Urinary bladder (tissue), 3 donors: ENCODE measurements at regions not wholly inside any gene's neighbourhood (a gene's known extent, or its start where the extent isn't known, plus 50 kb on each side); places are given as distances from the start of the nearest gene placed in this dataset.

ENCODE experiments used
- DNase-seq: peaks from one replicate; pipeline ENCODE4 v3.0.0-alpha.2; 2015; ENCODE audit errors: extremely low spot score
- H3K27ac ChIP-seq: one replicate; pipeline ENCODE4 v1.5.1; 2013; ENCODE audit warnings: low read depth, mild to moderate bottlenecking, moderate library complexity
- H3K36me3 ChIP-seq: one replicate; pipeline ENCODE4 v1.6.1; 2013; ENCODE audit warnings: mild to moderate bottlenecking, moderate library complexity; ENCODE audit not compliant: insufficient read depth
- H3K4me1 ChIP-seq: one replicate; pipeline ENCODE4 v1.6.1; 2013; ENCODE audit warnings: mild to moderate bottlenecking, moderate library complexity; ENCODE audit not compliant: insufficient read depth
- H3K4me3 ChIP-seq: one replicate; pipeline ENCODE4 v1.5.1; 2013; ENCODE audit warnings: low read depth, low read length
- WGBS: extraction: QIAGEN DNeasy Blood & Tissue Kit; methylation state at CpG from one replicate; pipeline ENCODE4 v1.1.7; 2013; 5-methylcytosine and 5-hydroxymethylcytosine counted together
- donor health status: healthy with polysubstance abuse.
- donor health status: healthy.

DNA sequence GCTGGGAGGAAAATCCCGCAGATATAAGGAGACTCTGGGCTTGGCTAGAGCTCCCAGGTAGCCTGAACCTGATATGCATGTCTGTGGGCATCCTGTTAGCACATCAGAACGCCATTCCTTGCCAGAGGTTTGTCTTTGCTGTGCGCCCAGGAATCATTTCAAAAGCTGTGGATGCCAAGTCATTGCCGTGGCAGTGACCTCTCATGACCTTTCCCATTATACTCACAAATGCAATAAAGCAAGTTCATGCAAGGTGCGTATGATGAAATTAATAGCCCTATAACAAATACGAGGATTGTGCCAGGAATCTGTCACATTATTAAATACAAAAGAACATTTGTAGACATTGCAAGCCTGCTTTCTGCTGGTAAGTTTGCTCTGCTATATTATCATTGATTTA is 229.1 kb upstream of the PELI2 start:
- H3K4me3 ChIP-seq = no peak overlapping the region
- WGBS = 50% methylated on average over 6 of the region's 6 CpGs
- peak; percentile 13 for DNase-seq
- no peak overlapping the region for H3K27ac ChIP-seq
- H3K4me1 ChIP-seq = no peaks in the 10 kb centered on the region
- H3K36me3 ChIP-seq = no peaks in the 10 kb centered on the region

DNA sequence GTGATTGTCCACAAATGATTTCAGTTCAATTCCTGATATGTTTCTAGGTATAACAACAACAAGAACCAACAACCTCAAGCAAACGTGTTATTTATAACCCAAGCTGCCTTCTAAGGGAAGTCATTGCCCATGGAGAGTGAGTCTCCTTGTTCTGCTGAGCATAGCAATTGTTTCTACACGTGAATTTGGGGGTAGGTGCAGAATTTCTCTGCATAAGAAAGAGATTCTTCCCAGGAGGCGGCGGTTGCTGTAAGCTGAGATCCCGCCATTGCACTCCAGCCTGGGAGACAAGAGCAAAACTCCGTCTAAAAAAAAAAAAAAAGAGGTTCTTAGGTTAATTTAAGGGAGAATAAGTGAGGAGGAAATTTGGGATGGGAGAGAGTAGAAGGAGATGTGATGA is 226.5 kb upstream of the PELI2 start:
- Histone ChIP-seq H3K4me1 (no peaks in the 10 kb centered on the region), H3K4me3 (no peak overlapping the region), H3K27ac (no peak overlapping the region), H3K36me3 (no peaks in the 10 kb centered on the region)
- no peak for DNase-seq
- WGBS = 60% methylated on average over 6 of the region's 6 CpGs

DNA sequence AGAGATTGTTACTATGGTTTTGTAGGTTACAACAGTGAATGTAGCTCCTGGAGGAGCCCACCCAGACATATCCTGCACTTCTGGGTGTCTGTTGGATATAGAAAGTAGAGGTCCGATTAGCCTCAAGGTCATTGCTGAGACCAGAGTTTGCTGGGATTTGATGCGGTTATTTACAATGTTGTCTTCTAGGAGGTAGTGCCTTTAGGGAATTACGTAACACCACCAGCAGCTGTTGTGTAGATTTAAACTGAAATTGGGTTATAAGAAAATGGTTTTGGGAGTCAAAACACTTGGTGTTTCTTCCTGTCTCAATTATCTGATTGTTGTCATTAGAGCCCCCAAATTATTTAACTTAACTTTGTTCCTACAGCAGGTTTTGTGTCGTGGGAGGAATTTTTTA is 225.3 kb upstream of the PELI2 start:
- H3K27ac ChIP-seq = no peak overlapping the region
- 71% methylated on average over 4 of the region's 4 CpGs for WGBS
- no peak for DNase-seq
- H3K36me3 ChIP-seq = no peaks in the 10 kb centered on the region
- no peak overlapping the region for H3K4me3 ChIP-seq
- H3K4me1 ChIP-seq = no peaks in the 10 kb centered on the region

DNA sequence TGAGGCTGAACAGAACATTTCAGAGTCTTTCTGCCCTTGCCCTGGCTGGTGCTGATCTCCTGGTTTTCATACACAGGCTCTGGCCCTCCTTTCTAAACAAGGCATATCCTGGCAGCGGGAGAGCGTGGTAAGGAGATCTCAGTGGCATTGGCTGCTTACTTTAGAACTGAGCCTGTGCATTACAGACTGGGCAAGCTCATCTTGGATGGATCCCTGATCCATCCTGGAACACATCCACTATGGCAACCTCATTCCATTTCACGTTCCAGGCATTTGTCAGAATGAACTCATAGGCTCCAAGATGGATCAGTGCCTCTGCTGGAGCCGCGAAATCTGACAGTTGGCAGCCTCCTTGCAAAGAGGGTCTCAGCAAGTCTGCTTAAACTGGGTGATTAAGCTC is 224.5 kb upstream of the PELI2 start:
- no peaks in the 10 kb centered on the region for H3K4me1 ChIP-seq
- no peaks in the 10 kb centered on the region for H3K36me3 ChIP-seq
- H3K27ac ChIP-seq = no peak overlapping the region
- no peak for DNase-seq
- 64% methylated on average over 5 of the region's 5 CpGs for WGBS
- H3K4me3 ChIP-seq = no peak overlapping the region

DNA sequence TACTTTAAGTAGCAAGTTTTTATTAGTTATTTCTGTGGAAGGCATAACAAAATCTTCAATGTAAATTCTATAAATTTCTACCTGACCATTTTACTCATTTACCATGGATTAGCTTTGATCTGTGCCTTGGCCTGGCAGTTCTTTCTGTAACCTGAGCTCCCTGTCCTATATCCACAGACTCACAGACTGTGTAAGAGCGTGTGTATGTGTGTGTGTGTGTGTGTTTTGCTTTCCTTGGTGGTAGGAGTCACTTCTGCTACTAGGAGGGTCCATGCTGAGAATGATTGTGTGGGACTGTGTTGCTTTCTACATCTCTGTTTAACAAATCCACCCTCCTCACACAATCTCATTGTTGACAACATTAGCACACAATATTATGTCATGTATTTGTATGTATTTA is 221.2 kb upstream of the PELI2 start:
- Histone ChIP-seq H3K36me3 (no peaks in the 10 kb centered on the region), H3K4me3 (no peak overlapping the region), H3K4me1 (no peaks in the 10 kb centered on the region), H3K27ac (no peak overlapping the region)
- 69% methylated on average over 1 of the region's 1 CpG for WGBS
- no peak for DNase-seq

DNA sequence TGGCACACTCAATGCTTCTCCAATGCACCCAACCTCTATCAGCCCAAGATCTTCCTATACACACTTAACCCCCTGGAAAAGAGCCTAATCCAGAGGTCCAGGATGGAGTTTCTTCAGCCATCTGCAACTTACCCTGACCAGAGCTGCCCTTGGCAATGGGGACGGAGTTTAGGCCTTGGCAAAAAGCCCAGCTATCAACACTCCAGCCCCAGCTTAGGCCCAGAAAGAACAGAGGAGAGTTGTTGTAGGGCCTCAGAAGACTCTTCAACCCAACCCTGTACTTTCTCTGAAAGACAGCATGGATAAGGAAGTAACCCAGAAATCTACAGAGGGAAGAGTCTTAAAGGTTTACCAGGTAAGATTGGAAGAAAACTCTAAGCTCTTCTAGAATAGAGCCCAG is 219.3 kb upstream of the PELI2 start:
- no peaks in the 10 kb centered on the region for H3K4me1 ChIP-seq

DNA sequence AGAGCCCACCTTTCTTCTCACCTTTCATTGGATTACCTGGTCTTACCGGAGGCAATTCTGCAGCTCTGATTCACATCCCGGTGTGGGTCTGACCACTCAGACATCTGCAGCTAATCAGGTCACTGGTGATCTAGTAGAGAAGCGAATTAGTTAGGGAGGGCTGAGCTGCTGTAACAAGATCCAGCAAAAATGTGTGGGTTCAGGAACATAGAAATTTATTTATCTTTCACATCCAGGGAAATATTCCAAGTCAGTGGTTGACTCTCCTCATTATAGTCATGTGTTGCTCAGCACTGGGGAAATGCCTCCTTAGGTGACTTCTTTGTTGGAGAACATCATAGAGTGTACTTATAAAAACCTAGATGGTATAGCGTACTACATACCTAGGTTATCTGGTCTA is 218.7 kb upstream of the PELI2 start:
- DNase-seq = no peak
- H3K4me1 ChIP-seq = no peaks in the 10 kb centered on the region
- H3K36me3 ChIP-seq = no peaks in the 10 kb centered on the region
- WGBS = 93% methylated on average over 4 of the region's 4 CpGs
- H3K27ac ChIP-seq = no peak overlapping the region
- H3K4me3 ChIP-seq = no peak overlapping the region

More for the DNA sequence above, 219.3 kb upstream of the PELI2 start:
- DNase-seq = no peak
- Histone ChIP-seq H3K27ac (no peak overlapping the region), H3K4me3 (no peak overlapping the region), H3K36me3 (no peaks in the 10 kb centered on the region)
- 37% methylated on average over 1 of the region's 1 CpG for WGBS

DNA sequence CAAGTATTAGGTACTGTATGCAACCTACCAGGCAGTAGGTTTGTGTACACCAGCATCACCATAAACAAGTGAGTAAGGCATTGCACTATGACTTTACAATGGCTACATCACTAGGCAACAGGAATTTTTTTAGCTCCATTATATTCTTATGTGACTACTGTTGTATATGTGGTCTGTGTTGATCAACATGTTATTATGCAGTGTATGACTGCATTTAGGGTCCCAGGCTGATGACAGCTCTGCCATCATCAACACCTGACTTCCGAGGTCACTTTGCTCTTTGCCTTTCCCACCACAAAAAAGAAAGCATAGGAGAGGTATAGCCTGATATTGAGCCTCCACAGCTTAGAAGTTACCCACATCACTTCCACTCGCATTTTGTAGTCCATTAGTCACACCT is 217.5 kb upstream of the PELI2 start:
- H3K4me1 ChIP-seq = no peaks in the 10 kb centered on the region
- H3K27ac ChIP-seq = no peak overlapping the region
- WGBS = 86% methylated on average over 2 of the region's 2 CpGs
- no peak for DNase-seq
- no peaks in the 10 kb centered on the region for H3K36me3 ChIP-seq
- H3K4me3 ChIP-seq = no peak overlapping the region

DNA sequence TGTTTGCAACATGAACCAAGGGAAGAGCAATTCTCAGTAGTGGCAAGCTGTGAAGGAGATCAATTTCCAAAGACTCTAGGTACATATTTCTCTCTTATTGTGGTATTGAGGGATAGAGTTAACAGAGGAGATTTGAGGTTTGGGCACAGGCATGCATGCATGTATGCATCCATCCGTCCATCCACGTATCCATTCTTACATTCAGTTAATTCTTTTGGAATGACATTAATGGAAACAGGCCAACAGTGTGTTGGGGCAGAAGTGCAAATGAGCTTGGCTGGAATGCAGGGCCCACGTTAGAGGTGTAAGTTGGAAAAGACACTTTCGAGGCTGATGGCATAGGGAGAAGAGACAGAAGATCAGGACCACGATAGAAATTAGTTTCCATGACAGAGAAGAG is 216.9 kb upstream of the PELI2 start:
- Histone ChIP-seq H3K4me1 (no peaks in the 10 kb centered on the region), H3K36me3 (no peaks in the 10 kb centered on the region), H3K27ac (no peak overlapping the region), H3K4me3 (no peak overlapping the region)
- 73% methylated on average over 5 of the region's 5 CpGs for WGBS
- DNase-seq = no peak

DNA sequence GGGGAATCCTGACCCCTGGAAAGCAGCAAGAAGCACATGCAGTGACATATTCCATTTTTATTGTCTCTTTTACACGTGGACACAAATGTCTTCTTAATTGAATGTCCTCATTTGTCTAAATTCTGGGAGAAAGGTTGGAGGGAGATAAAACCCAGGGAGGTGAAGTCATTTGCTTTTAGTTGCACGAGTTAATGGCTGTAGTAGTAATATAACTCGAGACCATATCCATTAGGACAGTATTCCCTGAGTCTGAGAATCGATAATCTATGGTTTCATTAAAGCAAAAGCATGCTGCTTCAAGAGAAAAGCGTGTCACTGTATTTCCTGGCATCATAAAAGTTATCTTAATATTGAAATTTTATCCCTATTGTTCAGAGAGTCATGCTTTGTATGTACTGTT is 216.0 kb upstream of the PELI2 start:
- Histone ChIP-seq H3K4me3 (no peak overlapping the region), H3K4me1 (no peaks in the 10 kb centered on the region), H3K36me3 (no peaks in the 10 kb centered on the region), H3K27ac (no peak overlapping the region)
- no peak for DNase-seq
- 51% methylated on average over 5 of the region's 5 CpGs for WGBS

DNA sequence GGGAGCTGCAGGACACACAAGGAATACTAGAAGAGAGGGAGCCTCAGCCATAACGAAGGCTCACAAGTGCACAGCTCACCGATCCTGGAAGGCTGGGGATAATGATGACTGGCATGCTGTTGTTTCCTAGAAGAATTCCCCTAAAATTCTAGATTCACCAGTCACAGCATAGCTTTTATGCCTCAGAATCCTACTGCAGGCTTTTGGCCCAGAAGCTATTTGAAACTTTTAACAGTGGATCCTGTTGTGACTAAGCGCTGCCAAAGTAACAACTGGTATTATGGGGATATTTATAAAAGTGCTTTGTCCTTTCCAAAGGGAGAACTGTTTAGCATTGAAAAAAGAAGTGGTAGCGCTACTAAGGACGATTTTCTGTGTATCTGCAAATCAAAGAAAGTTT is 214.1 kb upstream of the PELI2 start:
- no peaks in the 10 kb centered on the region for H3K36me3 ChIP-seq
- WGBS = 45% methylated on average over 5 of the region's 5 CpGs

DNA sequence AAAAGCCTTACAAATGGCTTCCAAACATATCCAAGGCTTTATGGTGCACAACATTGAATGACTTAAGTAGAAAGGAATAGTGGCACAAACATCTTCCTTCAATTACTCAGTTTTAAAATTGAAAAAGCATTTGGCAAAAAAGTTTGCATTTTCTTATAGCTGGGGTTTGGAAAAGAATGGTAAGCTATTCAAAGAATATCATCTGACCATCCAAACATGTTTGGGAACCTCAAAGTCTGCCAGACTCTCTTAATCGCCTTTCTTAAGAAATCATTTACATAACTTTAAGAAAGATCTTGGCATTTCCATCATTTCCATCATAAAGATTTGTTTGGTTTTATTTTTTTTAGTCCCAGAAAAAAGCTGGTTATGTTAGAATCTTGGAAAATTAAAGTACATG is 210.1 kb upstream of the PELI2 start:
- WGBS = 92% methylated on average over 1 of the region's 1 CpG
- H3K4me3 ChIP-seq = no peak overlapping the region
- no peaks in the 10 kb centered on the region for H3K4me1 ChIP-seq
- no peak for DNase-seq
- H3K27ac ChIP-seq = no peak overlapping the region
- no peaks in the 10 kb centered on the region for H3K36me3 ChIP-seq

More for the DNA sequence above, 214.1 kb upstream of the PELI2 start:
- Histone ChIP-seq H3K27ac (no peak overlapping the region), H3K4me3 (no peak overlapping the region), H3K4me1 (no peaks in the 10 kb centered on the region)
- DNase-seq = no peak

DNA sequence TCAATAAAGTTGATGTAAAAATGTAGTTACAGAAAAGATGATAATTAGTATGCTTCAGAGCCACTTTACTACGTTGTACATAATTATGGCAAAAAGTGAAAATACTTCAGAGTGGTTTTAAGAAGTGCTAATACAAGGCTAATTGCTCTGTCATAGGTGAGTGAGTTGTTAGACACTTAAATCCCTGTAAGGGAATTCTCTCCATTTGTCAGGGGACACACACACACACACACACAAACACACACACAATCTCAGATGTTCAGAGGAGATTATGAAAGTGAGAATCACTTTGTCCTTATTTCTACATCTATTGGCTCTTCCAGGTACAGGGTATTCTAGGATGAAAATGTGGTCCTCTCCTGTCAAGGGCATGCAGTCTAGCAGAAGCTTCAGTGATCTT is 208.3 kb upstream of the PELI2 start:
- Histone ChIP-seq H3K36me3 (no peaks in the 10 kb centered on the region), H3K4me1 (no peaks in the 10 kb centered on the region), H3K27ac (no peak overlapping the region), H3K4me3 (no peak overlapping the region)
- 88% methylated on average over 1 of the region's 1 CpG for WGBS
- no peak for DNase-seq

DNA sequence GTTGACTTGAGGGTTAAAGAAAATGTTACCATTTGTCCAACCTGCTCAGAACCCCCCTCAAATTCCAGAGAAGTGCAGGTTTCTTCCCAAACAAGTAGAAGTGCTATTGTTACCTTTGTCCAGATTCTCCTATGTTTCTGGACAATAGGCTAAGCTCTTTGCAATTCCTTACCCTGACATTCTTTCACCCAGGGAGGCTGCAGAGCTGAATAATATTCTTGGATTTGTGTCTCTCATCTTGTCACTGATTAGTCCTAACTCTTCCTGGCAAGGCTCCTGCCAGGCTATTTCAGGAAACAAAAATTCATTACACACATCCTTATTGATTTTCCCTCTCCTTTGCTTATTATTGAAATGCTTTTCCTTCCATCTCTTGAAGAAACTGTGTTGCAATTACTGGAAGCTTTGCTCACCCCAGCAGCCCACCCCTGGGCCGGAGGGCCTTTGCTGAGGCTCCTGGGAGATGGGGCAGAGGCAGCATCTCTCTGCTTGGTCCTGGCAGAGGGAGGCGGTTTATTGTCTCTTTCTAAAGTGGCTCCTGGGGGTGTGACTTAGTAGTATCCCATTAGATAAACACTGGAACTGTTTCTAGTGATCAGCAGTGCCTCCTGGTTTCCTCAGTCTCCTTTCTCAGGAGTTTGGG is 207.5 kb upstream of the PELI2 start:
- Histone ChIP-seq H3K4me3 (no peak overlapping the region), H3K27ac (no peak overlapping the region), H3K36me3 (no peaks in the 10 kb centered on the region), H3K4me1 (no peaks in the 10 kb centered on the region)
- no peak for DNase-seq
- WGBS = 69% methylated on average over 2 of the region's 2 CpGs

DNA sequence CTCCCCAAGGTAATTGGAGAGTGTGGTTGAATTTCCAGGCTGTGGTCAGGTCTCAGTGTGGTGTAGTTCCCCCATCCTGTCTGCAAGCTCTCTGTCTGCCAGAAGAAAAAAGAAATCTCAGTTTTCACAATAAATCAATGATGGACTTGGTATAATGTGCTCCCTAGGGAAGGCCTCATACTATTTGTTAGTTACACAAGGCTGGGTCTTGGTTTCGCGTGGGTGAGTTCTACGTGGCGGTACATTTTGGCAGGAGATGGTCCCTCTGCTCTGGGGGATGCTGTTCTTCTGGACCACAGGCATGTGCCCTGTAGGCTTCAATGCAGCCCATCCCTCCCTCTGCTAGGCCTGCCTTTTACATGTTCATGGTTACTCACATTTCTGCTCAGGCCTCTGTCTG is 206.4 kb upstream of the PELI2 start:
- Histone ChIP-seq H3K36me3 (no peaks in the 10 kb centered on the region), H3K4me1 (no peaks in the 10 kb centered on the region), H3K4me3 (no peak overlapping the region), H3K27ac (no peak overlapping the region)
- no peak for DNase-seq
- 90% methylated on average over 4 of the region's 4 CpGs for WGBS
